K562 (cell line): ENCODE measurements at regions not wholly inside any gene's neighbourhood (a gene's known extent, or its start where the extent isn't known, plus 50 kb on each side); places are given as distances from the start of the nearest gene placed in this dataset.

ENCODE experiments used
- ATAC-seq: fragments of 200-7000 bp; cut with Tn5 transposase; 3 replicates; pipeline ENCODE4 v1.9.1; 2020; ENCODE audit warnings: moderate library complexity
- BruUV-seq: library from RNA; stranded (reverse); fragments of 400-500 nt; replicated peaks from 2 replicates; lab custom pipeline; 2021; lab: Mats Ljungman, UMichigan
- CTCF ChIA-PET: fragments of 300-600 bp; formaldehyde crosslinking; extraction: SDS; loops from one replicate; lab custom pipeline; 2021; ENCODE audit warnings: low intra/inter-chr PET ratio; lab: Yijun Ruan, JAX
- POLR2A ChIA-PET: fragments of 300-600, 350-650 bp; sonication (Branson Sonifier 250); formaldehyde crosslinking; extraction: SDS; loops from one replicate; lab custom pipeline; 2021; ENCODE audit warnings: antibody characterized with exemption, inconsistent platforms; lab: Yijun Ruan, JAX
- DNase-seq, 4 experiments: peaks; one replicate each; pipeline versions ENCODE4 v3.0.0 to v3.0.0-alpha.2; 2011 to 2018; ENCODE audit warnings: low spot score in 3 of 4, mixed read lengths in 3 of 4; ENCODE audit errors: extremely low read depth in 1 of 4
- FAIRE-seq: peaks from 2 replicates; lab custom pipeline; 2011; peaks lifted over from hg19 to GRCh38; lab: Jason Lieb, UNC
- H2AFZ ChIP-seq: 2 replicates; pipeline ENCODE4 v1.6.0; 2011; ENCODE audit warnings: low read depth, low read length, control low read depth, inconsistent platforms
- H3K27ac ChIP-seq: fragments of 200-600 bp; 3 replicates; pipeline ENCODE4 v1.8.0; 2011; ENCODE audit warnings: low read depth, mild to moderate bottlenecking, control low read depth, inconsistent platforms, low read length, moderate library complexity, mixed read lengths; ENCODE audit errors: extremely low read depth
- H3K27me3 ChIP-seq, 2 experiments: fragments of 300-600 bp in 1 of 2; 2 replicates in 1 of 2; 3 replicates in 1 of 2; pipeline versions ENCODE4 v1.6.0 to v1.8.0; 2011; ENCODE audit warnings: inconsistent platforms in 2 of 2, low read length in 2 of 2, mild to moderate bottlenecking in 1 of 2, mixed read lengths in 1 of 2, moderate library complexity in 1 of 2; ENCODE audit not compliant: control insufficient read depth in 2 of 2, insufficient read depth in 2 of 2
- H3K36me3 ChIP-seq: fragments of 300-600 bp; 3 replicates; pipeline ENCODE4 v1.8.0; 2011; ENCODE audit warnings: mild to moderate bottlenecking, low read length, inconsistent platforms; ENCODE audit not compliant: control insufficient read depth, insufficient read depth
- H3K4me1 ChIP-seq, 2 experiments: fragments of 200-600 bp in 1 of 2; replicated peaks in 1 of 2; 2 replicates in 1 of 2; 3 replicates in 1 of 2; pipeline versions ENCODE4 v1.5.1 to v1.8.0; 2011; ENCODE audit warnings: inconsistent platforms in 2 of 2, low read length in 2 of 2, mild to moderate bottlenecking in 1 of 2, mixed read lengths in 1 of 2, moderate library complexity in 1 of 2; ENCODE audit not compliant: control insufficient read depth in 2 of 2, insufficient read depth in 2 of 2
- H3K4me2 ChIP-seq: 2 replicates; pipeline ENCODE4 v1.6.1; 2011; ENCODE audit warnings: low read length, control low read depth, inconsistent platforms, mixed read lengths; ENCODE audit not compliant: insufficient read depth
- H3K4me3 ChIP-seq: fragments of 200-600 bp; sonication (generic), shearing (Covaris generic); 2 replicates; pipeline ENCODE4 v1.5.1; 2016; ENCODE audit warnings: control low read depth, inconsistent platforms
- H3K79me2 ChIP-seq: fragments of 200-600 bp; 3 replicates; pipeline ENCODE4 v1.8.0; 2011; ENCODE audit warnings: low read length, inconsistent platforms; ENCODE audit not compliant: control insufficient read depth, insufficient read depth
- H3K9ac ChIP-seq, 2 experiments: 2 replicates each; pipeline versions ENCODE4 v1.6.0 to v1.6.1; 2011; ENCODE audit warnings: low read depth in 2 of 2, low read length in 2 of 2, control low read depth in 1 of 2, inconsistent platforms in 1 of 2, mild to moderate bottlenecking in 1 of 2, mixed read lengths in 1 of 2; ENCODE audit not compliant: insufficient read depth in 1 of 2
- H3K9me1 ChIP-seq: one replicate; pipeline ENCODE4 v1.6.0; 2011; ENCODE audit warnings: inconsistent platforms, mild to moderate bottlenecking, low read length, moderate library complexity; ENCODE audit not compliant: control insufficient read depth, insufficient read depth
- H3K9me3 ChIP-seq: replicated peaks from 2 replicates; pipeline ENCODE4 v1.5.1; 2011; ENCODE audit warnings: low read depth, low read length, inconsistent platforms; ENCODE audit not compliant: control insufficient read depth, insufficient read depth
- H4K20me1 ChIP-seq: replicated peaks from 2 replicates; pipeline ENCODE4 v1.6.1; 2011; ENCODE audit warnings: low read length, inconsistent platforms, mixed read lengths; ENCODE audit not compliant: control insufficient read depth, insufficient read depth
- MGA ChIP-seq: fragments of 450-650 bp; IDR thresholded peaks from 2 replicates; pipeline ENCODE4 v1.6.1; 2016; ENCODE audit warnings: mild to moderate bottlenecking, moderate library complexity
- MXD1 ChIP-seq: fragments of 250-450 bp; sonication (Bioruptor Pico); IDR thresholded peaks from 2 replicates; pipeline ENCODE4 v1.8.0; 2021; ENCODE audit warnings: borderline replicate concordance, mild to moderate bottlenecking, moderate library complexity; ENCODE audit not compliant: poor library complexity, severe bottlenecking
- POU5F1 ChIP-seq: fragments of 150-350 bp; IDR thresholded peaks from 2 replicates; pipeline ENCODE4 v1.6.1; 2014; ENCODE audit warnings: borderline replicate concordance, low read length, low read depth, mild to moderate bottlenecking; ENCODE audit not compliant: partially characterized antibody
- RFX7 ChIP-seq: fragments of 250-450 bp; sonication (Bioruptor Pico); IDR thresholded peaks from 2 replicates; pipeline ENCODE4 v1.5.1; 2021; ENCODE audit warnings: mild to moderate bottlenecking
- SAP30 ChIP-seq: fragments of 200-600 bp; sonication (generic); IDR thresholded peaks from 2 replicates; pipeline ENCODE4 v1.6.1; 2012; ENCODE audit warnings: borderline replicate concordance, low read depth, mild to moderate bottlenecking, moderate library complexity, low read length, control low read depth, inconsistent platforms; ENCODE audit not compliant: insufficient read depth, poor library complexity, severe bottlenecking
- TBL1XR1 ChIP-seq, 2 experiments: IDR thresholded peaks; 2 replicates each; pipeline ENCODE4 v1.6.1; 2012; ENCODE audit warnings: improper control_type of control experiment in 2 of 2, low read length in 2 of 2, mild to moderate bottlenecking in 1 of 2
- TGIF2 ChIP-seq: sonication (generic); formaldehyde crosslinking; IDR thresholded peaks from 2 replicates; pipeline ENCODE4 v1.8.1; 2022; ENCODE audit warnings: mild to moderate bottlenecking, missing genetic modification reagents, moderate library complexity
- XRCC5 ChIP-seq: fragments of 200-400 bp; formaldehyde crosslinking; IDR thresholded peaks from 2 replicates; pipeline ENCODE4 v1.6.1; 2017; ENCODE audit warnings: low read depth, mild to moderate bottlenecking, low read length
- WGBS: fragments of 100-300 bp; shearing (Covaris generic); methylation state at CpG from one replicate; pipeline ENCODE4 v1.1.6; 2016; ENCODE audit warnings: low coverage, mixed read lengths; ENCODE audit not compliant: insufficient coverage; ENCODE audit errors: missing lambda C conversion rate; 5-methylcytosine and 5-hydroxymethylcytosine counted together
- in situ Hi-C: fragments of 300-500 bp; cut with MboI; formaldehyde crosslinking; loops from 4 replicates; pipeline ENCODE4 v1.15.0; 2018; ENCODE audit warnings: inconsistent platforms, mixed read lengths
- intact Hi-C: fragments of 100-400 bp; cut with micrococcal nuclease; formaldehyde crosslinking; loops from 2 replicates; pipeline ENCODE4 v1.14.2; 2022

- Histone ChIP-seq H3K4me2 (no peak overlapping the region), H3K4me3 (no peak overlapping the region), H3K79me2 (no peaks in the 10 kb centered on the region), H3K9me3 (no peaks in the 10 kb centered on the region), H3K9me1 (no peaks in the 10 kb centered on the region), H2AFZ (no peak overlapping the region), H3K9ac (no peak overlapping the region), H3K27me3 (no peaks in the 10 kb centered on the region), H3K36me3 (no peaks in the 10 kb centered on the region), H3K4me1 (no peaks in the 10 kb centered on the region), H4K20me1 (no peaks in the 10 kb centered on the region), H3K27ac (no peak overlapping the region)
- FAIRE-seq = no peak
- no peak for ATAC-seq
- in situ Hi-C loops (no loop called here), intact Hi-C loops (no loop called here)
- no peak for DNase-seq
- BruUV-seq = no TSS peak
- CTCF ChIA-PET = no interaction called here
- WGBS = 0% methylated on average over 3 of the region's 3 CpGs
- TF ChIP-seq XRCC5 (no peak), TGIF2 (CRISPR knock-in tag) (no peak), RFX7 (CRISPR knock-in tag) (no peak), TBL1XR1 (IDR thresholded peaks at IDR 0.05; ENCODE audit: low read length in 2 of 2) (no peak), SAP30 (no peak), POU5F1 (no peak), MGA (no peak), MXD1 (CRISPR knock-in tag) (no peak)
- POLR2A ChIA-PET = no interaction called here
These were observed 120.9 kb upstream of the LUZP2 start for GRCh38 chr11:24375931-24376330.
